Liver (tissue), 8 donors: ENCODE measurements at regions not wholly inside any gene's neighbourhood (a gene's known extent, or its start where the extent isn't known, plus 50 kb on each side); places are given as distances from the start of the nearest gene placed in this dataset.

Experiments used
- DNase-seq: peaks from one replicate; pipeline ENCODE4 v3.0.0-alpha.2; 2017; ENCODE audit warnings: low spot score
- H3K27ac ChIP-seq, 2 donors: one replicate each; pipeline ENCODE4 v1.7.0; 2013; ENCODE audit warnings: inconsistent platforms in 2 of 2, low read length in 2 of 2, control low read depth in 1 of 2, low read depth in 1 of 2, mild to moderate bottlenecking in 1 of 2
- H3K27me3 ChIP-seq, 4 donors: one replicate each; pipeline versions ENCODE4 v1.6.1 to v1.7.0; 2013; ENCODE audit warnings: low read length in 3 of 4, inconsistent platforms in 1 of 4, mild to moderate bottlenecking in 1 of 4, moderate library complexity in 1 of 4; ENCODE audit not compliant: control insufficient read depth in 4 of 4, insufficient read depth in 4 of 4
- H3K36me3 ChIP-seq, 4 donors: one replicate each; pipeline versions ENCODE4 v1.6.1 to v1.7.0; 2013; ENCODE audit warnings: low read length in 3 of 4, mild to moderate bottlenecking in 3 of 4, low read depth in 1 of 4, moderate library complexity in 1 of 4; ENCODE audit not compliant: control insufficient read depth in 4 of 4, insufficient read depth in 3 of 4
- H3K4me1 ChIP-seq, 4 donors: one replicate each; pipeline versions ENCODE4 v1.6.1 to v1.7.0; 2013; ENCODE audit warnings: low read length in 3 of 4, mild to moderate bottlenecking in 3 of 4, moderate library complexity in 1 of 4; ENCODE audit not compliant: control insufficient read depth in 4 of 4, insufficient read depth in 4 of 4
- H3K4me3 ChIP-seq, 3 donors: one replicate each; pipeline versions ENCODE4 v1.6.1 to v1.7.0; 2013; ENCODE audit warnings: low read length in 3 of 3, control low read depth in 1 of 3, low read depth in 1 of 3, mild to moderate bottlenecking in 1 of 3
- H3K9ac ChIP-seq, 2 donors: one replicate each; pipeline ENCODE4 v1.7.0; 2013; ENCODE audit warnings: low read length in 2 of 2, mild to moderate bottlenecking in 2 of 2, moderate library complexity in 2 of 2, control low read depth in 1 of 2, low read depth in 1 of 2
- H3K9me3 ChIP-seq, 4 donors: one replicate each; pipeline versions ENCODE4 v1.6.1 to v1.7.0; 2013; ENCODE audit warnings: low read length in 3 of 4; ENCODE audit not compliant: control insufficient read depth in 4 of 4
- ATF3 ChIP-seq: IDR thresholded peaks from 2 replicates; pipeline ENCODE4 v1.6.1; 2016; ENCODE audit warnings: antibody characterized with exemption
- EGR1 ChIP-seq, 2 donors: IDR thresholded peaks; 2 replicates each; pipeline ENCODE4 v1.6.1; 2016 to 2018; ENCODE audit warnings: antibody characterized with exemption in 2 of 2, low read depth in 2 of 2
- FOXA2 ChIP-seq: IDR thresholded peaks from 2 replicates; pipeline ENCODE4 v1.6.1; 2016; ENCODE audit warnings: antibody characterized with exemption
- HNF4A ChIP-seq, 2 donors: conservative IDR thresholded peaks; 2 replicates each; pipeline ENCODE4 v1.6.1; 2016; ENCODE audit warnings: antibody characterized with exemption in 2 of 2, mild to moderate bottlenecking in 2 of 2
- HNF4G ChIP-seq: IDR thresholded peaks from 2 replicates; pipeline ENCODE4 v1.6.1; 2016; ENCODE audit warnings: antibody characterized with exemption
- JUND ChIP-seq, 2 donors: IDR thresholded peaks; 2 replicates each; pipeline ENCODE4 v1.6.1; 2016; ENCODE audit warnings: antibody characterized with exemption in 2 of 2
- NR2F2 ChIP-seq: IDR thresholded peaks from 2 replicates; pipeline ENCODE4 v1.6.1; 2016; ENCODE audit warnings: antibody characterized with exemption
- RAD21 ChIP-seq, 2 donors: IDR thresholded peaks; 2 replicates each; pipeline ENCODE4 v1.6.1; 2016; ENCODE audit warnings: antibody characterized with exemption in 2 of 2, mild to moderate bottlenecking in 2 of 2
- RXRA ChIP-seq, 2 donors: IDR thresholded peaks; 2 replicates each; pipeline ENCODE4 v1.6.1; 2017 to 2018; ENCODE audit warnings: antibody characterized with exemption in 2 of 2, mild to moderate bottlenecking in 1 of 2
- SP1 ChIP-seq: IDR thresholded peaks from 2 replicates; pipeline ENCODE4 v1.6.1; 2018; ENCODE audit warnings: antibody characterized with exemption, mild to moderate bottlenecking
- YY1 ChIP-seq: IDR thresholded peaks from 2 replicates; pipeline ENCODE4 v1.6.1; 2016; ENCODE audit warnings: antibody characterized with exemption, mild to moderate bottlenecking
- WGBS: extraction: QIAGEN DNeasy Blood & Tissue Kit; methylation state at CpG from one replicate; pipeline ENCODE4 v1.1.7; 2013; 5-methylcytosine and 5-hydroxymethylcytosine counted together
- TF ChIP-seq, protein P1 (sequence below): fragments of 150-350 bp; IDR thresholded peaks from 2 replicates; pipeline ENCODE4 v1.5.1; 2017; ENCODE audit warnings: improper control_type of control experiment, low read depth, low read length; ENCODE audit not compliant: missing input control
- TF ChIP-seq, protein P2 (sequence below): IDR thresholded peaks from 2 replicates; pipeline ENCODE4 v1.6.1; 2016; ENCODE audit warnings: antibody characterized with exemption
- TF ChIP-seq, protein P3 (sequence below): IDR thresholded peaks from 2 replicates; pipeline ENCODE4 v1.6.1; 2016; ENCODE audit warnings: antibody characterized with exemption, mild to moderate bottlenecking
- donor health status: healthy.
- donor health status: healthy.
- donor health status: healthy.
- donor health status: healthy.
- donor health status: healthy.

GRCh38 chr2:196278491-196278911 is 107.1 kb upstream of the STK17B start (continued):
- TF ChIP-seq, protein P1, sequence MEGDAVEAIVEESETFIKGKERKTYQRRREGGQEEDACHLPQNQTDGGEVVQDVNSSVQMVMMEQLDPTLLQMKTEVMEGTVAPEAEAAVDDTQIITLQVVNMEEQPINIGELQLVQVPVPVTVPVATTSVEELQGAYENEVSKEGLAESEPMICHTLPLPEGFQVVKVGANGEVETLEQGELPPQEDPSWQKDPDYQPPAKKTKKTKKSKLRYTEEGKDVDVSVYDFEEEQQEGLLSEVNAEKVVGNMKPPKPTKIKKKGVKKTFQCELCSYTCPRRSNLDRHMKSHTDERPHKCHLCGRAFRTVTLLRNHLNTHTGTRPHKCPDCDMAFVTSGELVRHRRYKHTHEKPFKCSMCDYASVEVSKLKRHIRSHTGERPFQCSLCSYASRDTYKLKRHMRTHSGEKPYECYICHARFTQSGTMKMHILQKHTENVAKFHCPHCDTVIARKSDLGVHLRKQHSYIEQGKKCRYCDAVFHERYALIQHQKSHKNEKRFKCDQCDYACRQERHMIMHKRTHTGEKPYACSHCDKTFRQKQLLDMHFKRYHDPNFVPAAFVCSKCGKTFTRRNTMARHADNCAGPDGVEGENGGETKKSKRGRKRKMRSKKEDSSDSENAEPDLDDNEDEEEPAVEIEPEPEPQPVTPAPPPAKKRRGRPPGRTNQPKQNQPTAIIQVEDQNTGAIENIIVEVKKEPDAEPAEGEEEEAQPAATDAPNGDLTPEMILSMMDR = no peak
- TF ChIP-seq EGR1 (IDR thresholded peaks at IDR 0.05; ENCODE audit: low read depth in 2 of 2) = no peak

GRCh38 chr2:196279541-196279940 is 108.2 kb upstream of the STK17B start:
- Histone ChIP-seq H3K27ac (no peak overlapping the region), H3K36me3 (no peaks in the 10 kb centered on the region), H3K4me3 (no peak overlapping the region), H3K9me3 (no peaks in the 10 kb centered on the region), H3K9ac (no peak overlapping the region), H3K4me1 (no peaks in the 10 kb centered on the region), H3K27me3 (no peaks in the 10 kb centered on the region)
- WGBS = 96% methylated on average over 3 of the region's 3 CpGs
- TF ChIP-seq HNF4G (no peak), SP1 (no peak), HNF4A (conservative IDR thresholded peaks at IDR 0.05) (no peak), FOXA2 (no peak), RXRA (IDR thresholded peaks at IDR 0.05) (no peak), RAD21 (IDR thresholded peaks at IDR 0.05) (no peak), EGR1 (IDR thresholded peaks at IDR 0.05; ENCODE audit: low read depth in 2 of 2) (no peak), YY1 (no peak), NR2F2 (no peak)
- TF ChIP-seq, protein P2, sequence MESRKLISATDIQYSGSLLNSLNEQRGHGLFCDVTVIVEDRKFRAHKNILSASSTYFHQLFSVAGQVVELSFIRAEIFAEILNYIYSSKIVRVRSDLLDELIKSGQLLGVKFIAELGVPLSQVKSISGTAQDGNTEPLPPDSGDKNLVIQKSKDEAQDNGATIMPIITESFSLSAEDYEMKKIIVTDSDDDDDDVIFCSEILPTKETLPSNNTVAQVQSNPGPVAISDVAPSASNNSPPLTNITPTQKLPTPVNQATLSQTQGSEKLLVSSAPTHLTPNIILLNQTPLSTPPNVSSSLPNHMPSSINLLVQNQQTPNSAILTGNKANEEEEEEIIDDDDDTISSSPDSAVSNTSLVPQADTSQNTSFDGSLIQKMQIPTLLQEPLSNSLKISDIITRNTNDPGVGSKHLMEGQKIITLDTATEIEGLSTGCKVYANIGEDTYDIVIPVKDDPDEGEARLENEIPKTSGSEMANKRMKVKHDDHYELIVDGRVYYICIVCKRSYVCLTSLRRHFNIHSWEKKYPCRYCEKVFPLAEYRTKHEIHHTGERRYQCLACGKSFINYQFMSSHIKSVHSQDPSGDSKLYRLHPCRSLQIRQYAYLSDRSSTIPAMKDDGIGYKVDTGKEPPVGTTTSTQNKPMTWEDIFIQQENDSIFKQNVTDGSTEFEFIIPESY = no peak
- DNase-seq = no peak

- Histone ChIP-seq H3K36me3 (no peaks in the 10 kb centered on the region), H3K27me3 (no peaks in the 10 kb centered on the region), H3K9ac (no peak overlapping the region), H3K4me3 (no peak overlapping the region), H3K4me1 (no peaks in the 10 kb centered on the region), H3K9me3 (no peaks in the 10 kb centered on the region), H3K27ac (no peak overlapping the region)
- no peak for TF ChIP-seq NR2F2
- TF ChIP-seq JUND (IDR thresholded peaks at IDR 0.05) = no peak
- TF ChIP-seq HNF4G = no peak
- DNase-seq = no peak
- 87% methylated on average over 3 of the region's 3 CpGs for WGBS
Observed at GRCh38 chr2:196284144-196284844, 112.9 kb upstream of the STK17B start.

- Histone ChIP-seq H3K9me3 (no peaks in the 10 kb centered on the region), H3K9ac (no peak overlapping the region), H3K36me3 (no peaks in the 10 kb centered on the region), H3K27me3 (no peaks in the 10 kb centered on the region), H3K27ac (no peak overlapping the region), H3K4me1 (no peaks in the 10 kb centered on the region), H3K4me3 (no peak overlapping the region)
- WGBS = 70% methylated on average over 4 of the region's 4 CpGs
- DNase-seq = no peak
- no peak for TF ChIP-seq ATF3
- no peak for TF ChIP-seq FOXA2
- no peak for TF ChIP-seq NR2F2
- TF ChIP-seq, protein P3, sequence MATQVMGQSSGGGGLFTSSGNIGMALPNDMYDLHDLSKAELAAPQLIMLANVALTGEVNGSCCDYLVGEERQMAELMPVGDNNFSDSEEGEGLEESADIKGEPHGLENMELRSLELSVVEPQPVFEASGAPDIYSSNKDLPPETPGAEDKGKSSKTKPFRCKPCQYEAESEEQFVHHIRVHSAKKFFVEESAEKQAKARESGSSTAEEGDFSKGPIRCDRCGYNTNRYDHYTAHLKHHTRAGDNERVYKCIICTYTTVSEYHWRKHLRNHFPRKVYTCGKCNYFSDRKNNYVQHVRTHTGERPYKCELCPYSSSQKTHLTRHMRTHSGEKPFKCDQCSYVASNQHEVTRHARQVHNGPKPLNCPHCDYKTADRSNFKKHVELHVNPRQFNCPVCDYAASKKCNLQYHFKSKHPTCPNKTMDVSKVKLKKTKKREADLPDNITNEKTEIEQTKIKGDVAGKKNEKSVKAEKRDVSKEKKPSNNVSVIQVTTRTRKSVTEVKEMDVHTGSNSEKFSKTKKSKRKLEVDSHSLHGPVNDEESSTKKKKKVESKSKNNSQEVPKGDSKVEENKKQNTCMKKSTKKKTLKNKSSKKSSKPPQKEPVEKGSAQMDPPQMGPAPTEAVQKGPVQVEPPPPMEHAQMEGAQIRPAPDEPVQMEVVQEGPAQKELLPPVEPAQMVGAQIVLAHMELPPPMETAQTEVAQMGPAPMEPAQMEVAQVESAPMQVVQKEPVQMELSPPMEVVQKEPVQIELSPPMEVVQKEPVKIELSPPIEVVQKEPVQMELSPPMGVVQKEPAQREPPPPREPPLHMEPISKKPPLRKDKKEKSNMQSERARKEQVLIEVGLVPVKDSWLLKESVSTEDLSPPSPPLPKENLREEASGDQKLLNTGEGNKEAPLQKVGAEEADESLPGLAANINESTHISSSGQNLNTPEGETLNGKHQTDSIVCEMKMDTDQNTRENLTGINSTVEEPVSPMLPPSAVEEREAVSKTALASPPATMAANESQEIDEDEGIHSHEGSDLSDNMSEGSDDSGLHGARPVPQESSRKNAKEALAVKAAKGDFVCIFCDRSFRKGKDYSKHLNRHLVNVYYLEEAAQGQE = no peak
- no peak for TF ChIP-seq RXRA (IDR thresholded peaks at IDR 0.05)
- TF ChIP-seq, protein P1 = no peak
Observed at GRCh38 chr2:196284866-196285557, 113.6 kb upstream of the STK17B start.
